DMS114 treated with DMSO at 0.1 percent for 48 hours (cell line): ENCODE measurements at regions not wholly inside any gene's neighbourhood (a gene's known extent, or its start where the extent isn't known, plus 50 kb on each side); places are given as distances from the start of the nearest gene placed in this dataset.
"Not testable (repeated sequence)": the region's sequence is repeated elsewhere in the genome, so short reads cannot be mapped to it uniquely, and the experiment has no call there.

Experiments used
- DNase-seq: peaks from one replicate; lab custom pipeline; 2025; ENCODE audit not compliant: unreplicated experiment; lab: John Stamatoyannopoulos, UW

DNA sequence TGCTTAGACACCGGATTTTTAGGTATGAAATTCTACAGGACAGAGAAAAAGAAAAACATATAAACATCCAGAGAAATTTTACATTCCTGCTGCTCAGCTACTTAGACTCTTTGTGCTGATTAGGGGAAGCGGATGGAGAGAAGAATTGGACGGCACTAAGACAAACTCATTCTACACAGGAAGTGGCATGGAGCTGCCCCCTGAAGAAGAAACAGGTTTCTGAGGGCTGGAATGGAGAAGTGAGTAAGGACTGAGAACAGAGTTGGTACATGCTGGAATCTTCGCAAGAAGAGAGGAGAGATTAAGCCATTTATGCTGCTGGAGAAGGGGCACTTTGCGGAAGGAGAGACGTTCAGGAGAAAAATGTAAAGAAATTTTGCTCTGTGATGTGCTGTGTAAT, 253.0 kb upstream of the ERBB4 start:
- DNase-seq: no peak

DNA sequence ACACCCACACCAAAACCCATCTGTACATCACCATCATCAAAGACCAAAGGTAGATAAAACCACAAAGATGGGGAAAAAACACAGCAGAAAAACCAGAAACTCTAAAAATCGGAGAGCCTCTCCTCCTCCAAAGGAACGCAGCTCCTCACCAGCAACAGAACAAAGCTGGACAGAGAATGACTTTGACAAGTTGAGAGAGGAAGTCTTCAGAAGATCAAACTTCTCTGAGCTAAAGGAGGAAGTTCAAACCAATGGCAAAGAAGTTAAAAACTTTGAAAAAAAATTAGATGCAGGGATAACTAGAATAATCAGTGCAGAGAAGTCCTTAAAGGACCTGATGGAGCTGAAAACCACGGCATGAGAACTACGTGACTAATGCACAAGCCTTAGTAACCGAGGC, 247.5 kb upstream of the ERBB4 start:
- not testable (repeated sequence) for DNase-seq

GRCh38 chr2:212777020-212777491, 238.5 kb upstream of the ERBB4 start:
- DNase-seq: peak; percentile 1

DNA sequence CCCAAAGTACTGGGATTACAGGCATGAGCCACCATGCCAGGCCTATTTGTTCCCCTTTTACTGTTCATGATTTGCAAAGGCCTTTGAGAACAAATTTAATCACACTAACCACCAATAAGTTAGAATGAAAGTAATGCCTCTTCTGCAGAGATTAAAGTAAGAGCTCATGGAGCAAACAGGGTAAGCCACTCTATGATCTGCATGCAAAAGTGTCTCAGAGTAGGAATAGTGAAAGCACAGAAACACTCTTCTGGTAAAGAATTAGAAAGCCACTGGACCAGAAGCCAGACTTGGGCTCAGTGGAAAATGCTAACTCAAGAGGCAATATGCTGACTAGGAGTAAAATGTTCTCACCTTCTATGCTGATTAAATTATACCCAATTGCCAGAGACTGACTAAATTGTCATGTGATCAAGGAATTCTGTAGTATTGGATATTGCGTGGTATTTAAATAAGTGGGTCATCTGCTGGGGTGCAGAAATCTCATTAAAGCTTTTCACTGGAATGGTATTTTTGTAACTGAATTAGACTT, 235.3 kb upstream of the ERBB4 start:
- DNase-seq: no peak

DNA sequence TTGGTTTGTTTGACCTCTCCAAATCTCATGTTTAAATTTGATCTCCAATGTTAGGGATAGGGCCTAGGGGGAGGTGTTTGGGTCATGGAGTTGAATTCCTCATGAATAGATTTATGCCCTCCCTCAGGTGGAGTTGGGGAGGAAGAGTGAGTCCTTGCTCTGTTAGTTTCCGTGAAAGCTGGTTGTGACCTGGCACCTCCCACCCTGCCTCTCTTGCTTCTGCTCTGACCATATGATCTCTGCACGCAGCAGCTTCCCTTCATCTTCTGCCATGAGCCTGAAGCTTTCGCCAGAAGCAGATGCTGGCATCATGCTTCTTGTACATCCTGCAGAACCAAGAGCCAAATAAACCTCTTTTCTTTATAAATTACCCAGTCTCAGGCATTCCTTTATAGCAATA, 231.6 kb upstream of the ERBB4 start:
- DNase-seq: no peak

DNA sequence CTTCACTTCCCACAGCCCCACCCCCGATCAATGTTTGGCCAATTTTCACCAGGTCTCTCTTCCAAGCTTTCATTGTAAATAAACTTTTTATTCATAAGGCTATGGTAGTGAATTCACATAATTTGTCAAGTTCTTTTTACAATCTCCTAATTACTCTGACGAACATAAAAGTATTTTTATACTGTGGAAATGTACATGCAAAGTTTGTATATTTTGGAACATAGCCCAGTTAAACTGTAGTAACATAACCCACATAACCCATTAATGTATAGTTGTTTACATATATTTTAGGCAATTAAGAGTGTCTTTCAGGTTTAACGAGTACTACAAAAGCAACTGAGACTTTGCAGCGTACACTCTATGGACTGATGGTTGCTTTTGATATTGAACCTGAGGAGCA, 228.3 kb upstream of the ERBB4 start:
- DNase-seq: no peak

DNA sequence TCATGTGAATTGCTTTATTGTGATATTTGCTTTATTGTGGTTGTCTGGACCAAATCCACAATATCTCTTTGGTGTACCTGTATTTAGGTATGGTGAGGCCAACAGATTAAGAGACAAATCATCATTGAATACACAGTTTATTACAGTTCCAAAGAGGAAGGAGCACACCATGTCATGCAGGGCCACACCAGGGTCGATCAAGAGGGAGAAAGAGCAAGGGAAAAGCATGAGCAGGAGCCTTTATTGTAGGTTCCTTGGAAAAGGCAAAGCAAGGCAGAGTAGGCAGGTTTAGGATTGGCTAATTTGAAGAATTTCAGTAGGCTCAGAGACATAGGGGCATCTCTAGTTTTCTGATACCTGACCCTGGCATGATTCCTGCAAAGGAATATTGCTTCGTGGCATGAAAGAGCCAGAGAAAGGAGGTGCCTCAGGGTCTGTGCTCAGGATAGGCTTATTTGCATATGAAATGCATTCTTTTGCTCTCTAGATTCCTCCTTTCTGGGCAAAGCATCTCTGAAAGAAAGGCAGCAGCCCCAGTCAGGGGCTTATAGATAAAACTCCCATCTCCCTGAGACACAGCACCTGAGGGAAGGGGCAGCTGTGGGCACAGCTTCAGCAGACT, 214.2 kb upstream of the ERBB4 start:
- DNase-seq: no peak

GRCh38 chr2:212745359-212745758, 206.8 kb upstream of the ERBB4 start:
- no peak for DNase-seq

GRCh38 chr2:212737392-212738172, 199.0 kb upstream of the ERBB4 start:
- no peak for DNase-seq

DNA sequence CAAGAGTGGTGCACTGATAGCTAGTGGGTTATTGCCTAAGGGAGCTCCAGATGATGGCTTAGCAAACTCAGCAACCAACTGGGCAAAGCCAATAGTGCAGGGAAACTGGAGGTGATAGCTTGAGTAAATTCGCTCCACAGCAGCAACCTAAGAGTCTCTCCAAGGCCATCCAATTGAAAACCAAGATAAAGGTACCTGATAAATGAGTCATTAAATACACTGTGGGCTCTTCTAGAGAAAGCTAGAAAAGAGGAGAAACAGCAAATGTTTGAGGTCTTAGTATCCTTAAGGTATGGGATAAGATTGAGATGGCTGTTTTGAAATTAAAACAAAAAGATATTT, 197.8 kb upstream of the ERBB4 start:
- DNase-seq: no peak

DNA sequence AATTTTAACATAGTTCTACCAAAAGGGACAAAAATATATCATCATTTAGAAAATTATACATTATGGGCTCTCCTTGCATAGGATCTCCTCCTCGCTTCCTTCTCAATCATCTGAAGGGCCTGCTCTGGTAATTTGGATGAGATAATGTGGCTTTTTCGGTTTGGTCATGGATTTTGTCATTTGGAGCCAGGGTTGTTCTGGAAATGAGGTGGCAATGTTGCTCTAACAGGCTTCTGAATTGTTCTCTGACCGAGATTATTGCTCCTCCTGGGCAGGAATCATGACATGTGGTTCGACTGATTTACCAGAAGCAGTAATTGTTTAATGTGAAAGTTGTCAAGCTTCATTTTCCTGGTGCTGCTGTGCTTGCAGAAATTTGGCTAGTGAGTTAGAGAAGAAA, 194.7 kb upstream of the ERBB4 start:
- DNase-seq: no peak

DNA sequence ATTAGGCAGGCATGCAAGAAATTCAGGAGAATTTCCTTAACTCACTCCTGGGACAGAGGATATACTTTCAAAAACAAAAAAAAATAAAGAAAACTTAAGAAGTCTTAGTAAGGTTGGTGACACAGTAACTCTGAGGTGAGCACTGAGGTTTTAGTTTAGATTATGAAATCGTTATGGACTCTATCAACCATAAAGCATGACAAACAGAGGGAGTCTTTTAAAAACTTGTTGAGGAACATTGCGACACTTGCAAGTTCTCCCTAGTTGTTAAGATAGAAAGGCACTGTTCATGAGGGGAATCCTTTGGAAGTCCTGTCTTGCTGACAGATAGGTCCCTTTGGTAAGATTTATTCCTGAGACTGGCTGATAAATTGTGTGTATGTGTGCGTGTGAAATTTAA, 194.3 kb upstream of the ERBB4 start:
- no peak for DNase-seq

GRCh38 chr2:212730994-212731393, 192.4 kb upstream of the ERBB4 start:
- no peak for DNase-seq

DNA sequence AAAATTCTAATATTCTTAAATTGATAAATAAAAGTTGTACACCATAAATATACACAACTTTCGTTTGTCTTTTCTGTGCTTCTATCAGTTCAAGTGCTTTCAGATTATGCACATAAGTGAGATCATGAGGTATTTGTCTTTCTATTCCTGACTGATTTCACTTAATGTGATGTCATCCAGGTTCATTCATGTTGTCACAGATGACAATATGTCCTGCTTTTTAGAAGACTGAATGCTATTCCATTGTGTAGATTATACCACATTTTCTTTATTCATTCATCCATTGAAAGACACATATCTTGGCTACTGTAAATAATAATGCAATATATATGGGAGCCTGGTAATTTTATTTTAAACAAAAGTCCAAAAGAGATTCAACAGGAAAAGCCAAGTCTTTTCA, 190.1 kb upstream of the ERBB4 start:
- DNase-seq: no peak

DNA sequence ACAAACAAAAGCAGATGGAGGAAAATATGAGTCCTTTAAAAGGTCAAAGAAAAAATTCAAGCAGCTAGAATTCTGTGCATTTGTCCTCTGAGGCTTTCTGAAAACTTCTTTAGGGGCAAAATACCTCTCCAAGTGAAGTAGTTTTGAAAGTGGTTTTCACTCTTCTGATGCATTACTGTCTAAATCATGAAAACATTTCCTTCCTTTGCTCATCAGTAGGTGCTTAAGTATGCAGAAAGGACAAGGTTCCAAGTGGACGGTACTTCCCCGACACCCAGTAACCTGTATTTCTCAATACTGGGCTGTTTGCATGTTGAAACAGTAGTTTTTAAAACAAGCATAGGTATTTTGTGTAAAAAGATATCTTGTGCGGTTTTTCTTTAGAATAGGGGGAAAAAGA, 189.1 kb upstream of the ERBB4 start:
- DNase-seq: no peak

DNA sequence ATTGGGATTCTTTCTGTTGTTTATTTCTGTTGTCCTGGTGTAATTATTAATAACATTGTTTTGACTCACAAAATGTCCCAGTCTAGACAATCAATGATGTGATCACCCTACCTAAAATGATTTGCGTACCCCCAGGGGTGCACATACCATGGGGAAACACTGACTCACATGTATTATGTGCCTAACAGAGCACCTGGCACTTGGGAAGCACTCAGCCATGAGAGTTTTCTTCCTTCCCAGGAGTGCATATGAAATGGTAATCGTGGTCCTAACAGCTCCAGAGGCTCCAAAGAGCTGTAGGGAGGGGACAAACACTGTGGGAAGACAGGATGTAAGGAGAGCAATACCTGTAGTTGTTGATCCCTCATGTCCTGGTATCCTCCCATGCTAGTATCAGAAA, 187.8 kb upstream of the ERBB4 start:
- DNase-seq: no peak

DNA sequence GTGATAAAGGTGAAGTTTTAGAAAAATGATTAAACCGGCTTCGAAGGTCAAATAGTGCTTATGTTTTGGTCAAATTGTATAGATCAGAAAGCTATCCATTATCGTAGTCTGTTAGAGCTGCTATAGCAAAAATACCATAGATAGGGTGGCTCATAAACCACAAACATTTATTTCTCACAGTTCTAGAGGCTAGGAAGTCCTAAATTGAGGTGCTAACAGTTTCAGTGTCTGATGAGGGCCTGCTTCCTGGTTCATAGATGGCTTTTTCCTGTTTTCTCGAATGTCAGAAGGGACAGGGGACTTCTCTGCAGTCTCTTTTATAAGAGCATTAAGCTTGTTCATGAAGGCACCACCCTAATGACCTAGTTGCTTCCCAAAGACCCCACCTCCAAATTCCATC, 186.6 kb upstream of the ERBB4 start:
- DNase-seq: no peak

DNA sequence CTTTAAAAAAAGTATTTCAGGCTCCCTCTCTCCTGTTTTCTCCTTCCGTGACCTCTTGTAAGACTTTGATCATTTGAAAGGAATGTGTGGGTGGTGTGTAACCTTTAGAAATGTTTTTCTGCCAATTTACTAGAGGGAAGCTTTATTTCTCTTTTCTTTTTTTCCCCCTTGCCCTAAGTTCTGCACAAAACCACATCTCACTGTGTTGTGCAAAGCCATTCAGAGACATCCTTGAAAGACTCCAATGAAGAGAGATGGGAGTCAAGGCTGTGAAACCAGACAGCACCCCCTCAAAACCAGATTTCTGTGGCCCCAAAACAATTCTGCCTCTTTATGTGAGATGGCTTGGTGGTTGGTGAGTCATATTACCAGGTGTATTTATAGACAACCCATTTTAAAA, 184.6 kb upstream of the ERBB4 start:
- no peak for DNase-seq

DNA sequence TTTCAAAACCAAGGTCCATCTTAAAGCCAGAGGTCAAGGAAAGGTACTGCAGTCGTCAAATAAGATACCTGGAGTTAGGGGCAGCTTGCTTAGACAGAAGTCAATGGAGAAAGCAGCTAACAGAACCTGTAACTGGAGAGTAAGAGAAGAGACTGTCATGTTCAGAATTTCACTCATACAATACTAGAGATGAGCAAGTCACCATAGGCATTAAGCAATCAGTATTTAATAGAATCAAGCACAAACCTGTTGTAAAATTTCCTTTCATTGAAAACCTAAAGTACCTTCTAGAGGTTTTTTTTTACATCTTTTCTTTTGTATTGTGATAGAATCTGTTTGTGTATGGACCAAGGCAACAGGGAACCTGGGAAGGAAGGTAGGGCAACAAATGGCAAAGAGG, 183.4 kb upstream of the ERBB4 start:
- no peak for DNase-seq

DNA sequence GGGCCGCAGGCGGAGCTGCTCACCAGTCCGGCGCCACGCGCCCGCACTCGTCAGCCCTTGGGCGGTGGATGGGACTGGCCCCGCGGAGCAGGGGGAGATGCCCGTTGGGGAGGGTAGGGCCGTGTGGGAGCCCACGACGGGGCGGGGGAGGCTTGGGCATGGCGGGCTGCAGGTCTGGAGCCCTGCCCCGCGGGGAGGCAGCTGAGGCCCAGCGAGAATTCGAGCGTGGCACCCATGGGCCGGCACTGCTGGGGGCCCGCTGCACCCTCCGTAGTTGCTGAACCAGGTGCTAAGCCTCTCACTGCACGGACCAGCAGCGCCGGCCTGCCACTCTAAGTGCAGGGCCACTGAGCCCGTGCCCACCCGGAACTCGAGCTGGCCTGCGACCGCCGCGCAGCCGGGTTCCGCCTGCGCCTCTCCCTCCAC, 182.4 kb upstream of the ERBB4 start:
- no peak for DNase-seq

DNA sequence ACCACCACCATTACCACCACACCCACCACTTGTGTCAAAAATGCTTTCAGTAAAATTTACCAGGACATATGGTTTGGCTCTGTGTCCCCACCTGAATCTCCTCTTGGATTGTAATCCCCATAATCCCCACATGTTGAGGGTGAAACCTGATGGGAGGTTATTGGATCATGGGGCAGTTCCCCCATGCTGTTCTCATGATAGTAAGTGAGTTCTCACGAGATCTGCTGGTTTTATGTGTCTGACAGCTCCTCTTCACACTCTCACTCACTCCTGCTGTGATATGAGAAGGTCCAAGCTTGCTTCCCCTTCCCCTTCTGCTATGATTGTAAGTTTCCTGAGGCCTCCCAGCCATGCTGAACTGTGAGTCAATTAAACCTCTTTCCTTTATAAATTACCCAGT, 176.8 kb upstream of the ERBB4 start:
- DNase-seq: not testable (repeated sequence)

DNA sequence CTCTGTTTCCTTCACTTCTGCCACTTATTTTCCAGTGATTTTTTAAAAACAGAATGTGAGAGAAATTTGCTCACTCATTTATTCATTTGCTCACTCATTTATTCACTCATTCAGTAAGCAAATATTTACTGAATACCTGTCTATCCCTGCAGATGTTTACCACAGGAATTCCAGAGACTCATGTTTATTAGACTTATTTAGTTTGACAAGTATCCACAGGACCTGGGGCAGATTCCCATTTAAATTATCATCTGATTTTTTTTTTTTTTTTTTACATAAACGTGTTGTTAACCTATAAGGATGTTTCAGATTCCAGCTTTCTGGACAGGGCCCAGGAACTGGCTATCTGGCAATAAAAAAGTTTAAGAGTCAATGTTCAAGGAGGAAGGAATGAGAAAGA, 175.1 kb upstream of the ERBB4 start:
- DNase-seq: no peak

- DNase-seq: no peak
Observed at GRCh38 chr2:212712991-212713390, 174.4 kb upstream of the ERBB4 start.
